GM12875 (cell line): ENCODE measurements at regions not wholly inside any gene's neighbourhood (a gene's known extent, or its start where the extent isn't known, plus 50 kb on each side); places are given as distances from the start of the nearest gene placed in this dataset.

Experiments used
- H3K4me3 ChIP-seq: one replicate; pipeline ENCODE4 v1.5.1; 2011; ENCODE audit warnings: low read depth, low read length, control low read depth
- CTCF ChIP-seq: IDR thresholded peaks from 2 replicates; pipeline ENCODE4 v1.5.1; 2011; ENCODE audit warnings: low read depth, mild to moderate bottlenecking, control low read depth, inconsistent platforms, low read length, moderate library complexity, borderline replicate concordance; ENCODE audit not compliant: insufficient read depth

- H3K4me3 ChIP-seq, result no peak overlapping the region
- TF ChIP-seq CTCF, result no peak
These were observed 71.1 kb upstream of the HPCAL1 start for GRCh38 chr2:10231551-10232085.

- H3K4me3 ChIP-seq, result no peak overlapping the region
- no peak for TF ChIP-seq CTCF
These were observed 70.4 kb upstream of the HPCAL1 start for GRCh38 chr2:10232096-10232815.

- no peak for TF ChIP-seq CTCF
These were observed 69.3 kb upstream of the HPCAL1 start for GRCh38 chr2:10233131-10234012.

GRCh38 chr2:10234013-10234306 is 68.7 kb upstream of the HPCAL1 start:
- H3K4me3 ChIP-seq, result no peak overlapping the region
- TF ChIP-seq CTCF, result no peak

More at GRCh38 chr2:10233131-10234012, 69.3 kb upstream of the HPCAL1 start:
- no peak overlapping the region for H3K4me3 ChIP-seq

GRCh38 chr2:10234409-10235094 is 68.2 kb upstream of the HPCAL1 start:
- TF ChIP-seq CTCF, result no peak
- no peak overlapping the region for H3K4me3 ChIP-seq

GRCh38 chr2:10235099-10235908 is 67.4 kb upstream of the HPCAL1 start:
- no peak overlapping the region for H3K4me3 ChIP-seq
- no peak for TF ChIP-seq CTCF
